ENCODE measurements at regions not wholly inside any gene's neighbourhood (a gene's known extent, or its start where the extent isn't known, plus 50 kb on each side); places are given as distances from the start of the nearest gene placed in this dataset.

DNA sequence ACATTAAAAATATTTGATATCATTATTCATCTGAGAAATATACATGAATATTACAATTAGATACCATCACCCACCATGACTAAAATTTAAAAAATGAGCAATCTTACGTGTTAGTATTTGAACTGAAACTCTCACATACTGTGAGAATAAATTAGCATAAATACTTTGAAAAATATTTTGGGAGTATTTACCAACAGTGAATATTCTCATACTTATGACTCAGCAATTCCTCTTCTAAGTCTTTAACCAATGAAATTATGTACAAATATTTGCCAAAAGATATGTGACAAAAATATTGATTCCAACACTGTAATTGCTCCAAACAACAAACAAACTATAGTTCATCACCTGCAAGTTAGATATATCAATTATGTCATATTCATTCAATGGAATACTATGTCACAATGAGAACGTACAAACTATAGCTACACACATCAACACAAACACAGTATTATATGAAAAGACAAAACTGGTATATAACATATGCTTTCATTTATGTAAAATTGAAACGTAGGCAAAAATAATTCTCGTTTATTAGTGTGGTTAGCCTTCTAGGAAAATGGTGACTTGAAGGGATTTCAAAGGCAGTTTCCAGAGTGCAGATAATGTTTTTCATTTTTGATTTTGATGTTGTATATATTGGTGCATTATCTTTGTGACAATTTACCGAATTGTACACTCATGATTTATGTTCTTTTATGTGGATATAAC lies 742.2 kb downstream of the SLC16A7 start:
- DNase-seq (ENCODE audit: low read depth in 2 of 2) = no peak

DNA sequence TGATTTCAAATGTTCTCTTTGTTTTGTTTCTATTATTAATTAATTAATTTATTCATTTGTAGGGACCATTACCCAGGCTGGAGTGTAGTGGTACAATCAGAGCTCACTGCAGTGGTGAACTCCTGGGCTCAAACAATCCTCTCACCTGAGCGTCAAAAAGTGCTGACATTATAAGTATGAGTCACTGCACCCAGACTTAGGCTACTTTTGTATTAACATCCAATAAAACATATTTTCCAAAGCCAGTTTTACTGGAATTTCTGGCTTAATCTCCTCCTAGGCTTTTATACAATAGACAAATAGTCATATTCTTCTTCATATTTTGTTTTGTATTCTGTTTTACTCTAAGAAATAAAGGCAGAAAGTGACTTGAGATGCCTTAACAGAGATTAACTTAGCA lies 749.6 kb downstream of the SLC16A7 start:
- no peak for DNase-seq (ENCODE audit: low read depth in 2 of 2)

DNA sequence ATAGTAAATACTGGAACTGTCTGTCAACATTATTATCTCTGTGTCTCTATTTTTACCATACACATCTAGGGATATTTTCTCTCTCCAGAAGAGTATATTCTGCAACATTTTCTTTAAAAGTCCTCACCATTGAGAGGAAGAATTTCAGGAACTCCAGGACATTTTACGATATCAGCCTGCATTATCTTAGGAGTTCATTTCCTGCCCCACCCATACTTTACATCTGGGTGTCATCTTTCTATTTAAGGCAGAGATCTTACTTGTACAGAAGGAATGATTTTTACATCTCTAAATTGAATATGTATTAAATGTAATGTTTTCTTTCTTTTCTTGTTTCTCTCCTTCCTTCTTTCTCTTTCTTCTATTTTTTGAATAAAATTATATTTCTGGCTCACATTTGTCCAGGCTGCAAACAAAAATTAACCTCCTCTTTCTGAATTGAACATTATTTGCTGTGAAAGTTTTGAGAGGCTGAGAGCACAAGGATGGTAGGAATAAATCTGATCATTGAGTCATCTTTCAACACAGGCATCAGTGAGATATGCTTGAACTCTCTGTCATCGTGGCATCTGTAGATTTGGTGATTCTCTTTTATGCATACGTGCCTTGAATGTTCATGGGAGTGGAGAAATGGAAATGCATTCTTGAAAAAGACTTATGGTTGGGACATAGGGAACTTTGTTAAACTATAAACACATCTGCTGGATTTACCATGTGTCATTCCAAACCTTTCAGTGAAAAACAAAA lies 753.6 kb downstream of the SLC16A7 start:
- no peak for DNase-seq (ENCODE audit: low read depth in 2 of 2)

DNA sequence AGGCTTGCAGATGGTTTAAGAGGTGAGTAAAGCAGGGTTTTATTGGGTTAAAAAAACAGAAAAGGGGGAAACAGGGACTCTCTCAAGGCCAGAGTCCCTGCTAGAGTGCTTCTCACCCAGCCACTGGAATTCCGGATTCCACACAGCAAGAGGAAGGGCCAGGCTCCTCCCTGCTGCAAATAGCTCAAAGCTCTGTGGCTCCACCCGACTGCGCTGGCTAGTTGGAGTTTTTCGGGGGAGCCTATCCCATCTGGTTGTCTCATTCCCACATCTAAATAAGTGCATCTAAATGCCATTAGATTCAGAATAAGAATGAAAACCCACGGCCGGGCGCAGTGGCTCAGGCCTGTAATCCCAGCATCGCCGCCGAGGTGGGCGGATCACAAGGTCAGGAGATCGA lies 791.5 kb downstream of the SLC16A7 start:
- DNase-seq (ENCODE audit: low read depth in 2 of 2) = no peak

DNA sequence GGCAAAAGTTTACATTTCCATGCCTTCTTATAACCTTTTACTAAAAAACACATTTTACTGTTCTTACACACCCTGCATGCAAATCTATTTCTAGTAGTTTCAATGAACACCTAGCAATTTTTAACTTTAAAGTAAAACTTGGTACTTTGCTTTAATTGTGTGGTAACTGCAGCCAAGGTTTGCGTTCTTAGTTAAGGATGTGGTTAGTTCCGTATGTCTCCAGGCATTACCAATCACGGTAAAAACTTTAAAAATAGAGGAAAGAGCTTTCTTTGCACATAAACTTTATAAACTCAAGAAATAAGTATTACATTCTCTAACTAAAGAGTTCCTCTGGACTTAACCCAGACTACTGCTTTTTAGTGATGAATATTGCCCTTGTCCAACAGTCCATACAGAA lies 795.2 kb downstream of the SLC16A7 start:
- no peak for DNase-seq (ENCODE audit: low read depth in 2 of 2)

DNA sequence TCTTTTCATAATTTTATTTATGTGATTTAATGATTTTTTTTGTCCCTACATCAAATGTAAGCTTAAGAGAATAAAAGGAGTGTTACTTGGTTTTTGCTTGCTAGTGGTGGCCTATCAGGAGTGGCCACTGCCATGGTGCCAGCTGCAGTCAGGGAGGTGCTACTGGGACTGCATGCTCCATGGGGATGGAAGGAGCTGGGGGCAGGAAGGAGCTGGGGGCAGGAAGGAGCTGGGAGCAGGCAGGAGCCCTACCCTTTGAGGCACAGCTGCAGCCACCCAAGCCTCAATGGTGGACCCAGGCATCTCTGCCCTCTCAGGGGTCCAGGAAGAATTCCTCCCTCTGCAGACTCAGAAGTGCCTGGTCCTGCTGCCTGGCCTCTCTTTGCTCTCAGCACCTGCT lies 796.0 kb downstream of the SLC16A7 start:
- DNase-seq (ENCODE audit: low read depth in 2 of 2) = no peak

DNA sequence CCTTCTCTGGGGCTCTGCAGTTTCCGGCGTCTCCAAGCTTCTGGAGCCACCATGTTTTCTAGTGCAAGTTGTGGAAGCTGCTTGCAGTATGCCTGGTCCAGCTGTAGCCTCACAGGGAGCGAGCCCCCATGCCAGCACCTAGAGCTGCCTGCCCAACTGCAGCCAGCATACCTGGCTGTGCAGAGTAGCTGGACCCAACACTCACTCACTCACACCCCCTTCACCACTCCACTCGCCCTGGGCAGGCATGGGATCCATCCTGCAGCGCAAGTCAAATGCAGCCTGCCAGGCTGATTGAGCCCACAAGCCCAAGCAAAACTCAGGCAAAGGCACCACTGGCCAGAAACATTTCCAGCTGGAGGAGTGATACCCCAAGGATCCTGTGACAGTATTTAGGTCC lies 797.3 kb downstream of the SLC16A7 start:
- no peak for DNase-seq (ENCODE audit: low read depth in 2 of 2)

DNA sequence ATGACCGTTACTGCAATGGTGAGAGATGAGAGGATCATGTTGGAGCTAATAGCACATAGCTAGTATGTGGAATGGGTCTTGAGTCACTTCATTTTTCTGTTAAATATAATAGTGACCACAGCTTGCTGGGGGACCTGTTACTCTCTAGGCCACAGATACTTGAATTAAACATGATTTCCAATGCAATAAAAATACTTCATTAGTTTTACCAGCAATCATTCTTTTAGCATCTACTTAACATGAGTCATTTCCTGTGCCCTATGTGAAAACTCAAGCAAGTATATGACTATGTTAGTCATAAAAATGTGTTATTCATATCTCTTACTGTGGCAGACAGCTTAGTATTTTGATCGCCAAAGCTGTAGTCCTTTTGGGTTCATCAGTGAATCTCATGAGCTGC lies 798.8 kb downstream of the SLC16A7 start:
- no peak for DNase-seq (ENCODE audit: low read depth in 2 of 2)

DNA sequence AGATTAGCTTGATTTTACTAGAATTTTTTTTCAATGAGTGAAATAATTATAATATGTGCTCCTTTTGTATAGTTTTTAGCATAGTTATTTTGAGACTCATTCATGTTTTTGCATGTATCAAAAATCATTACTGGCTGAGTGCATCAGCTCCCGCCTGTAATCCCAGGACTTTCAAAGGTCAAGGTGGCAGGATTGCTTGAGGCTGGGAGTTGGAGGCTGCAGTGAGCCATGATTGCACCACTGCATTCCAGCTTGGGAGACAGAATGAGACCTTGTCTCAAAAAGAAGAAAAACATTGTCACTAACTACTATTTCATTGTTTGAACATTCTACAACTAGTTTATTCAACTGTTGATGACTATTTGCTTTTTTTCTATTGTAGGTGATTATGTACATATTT lies 802.7 kb downstream of the SLC16A7 start:
- no peak for DNase-seq (ENCODE audit: low read depth in 2 of 2)

DNA sequence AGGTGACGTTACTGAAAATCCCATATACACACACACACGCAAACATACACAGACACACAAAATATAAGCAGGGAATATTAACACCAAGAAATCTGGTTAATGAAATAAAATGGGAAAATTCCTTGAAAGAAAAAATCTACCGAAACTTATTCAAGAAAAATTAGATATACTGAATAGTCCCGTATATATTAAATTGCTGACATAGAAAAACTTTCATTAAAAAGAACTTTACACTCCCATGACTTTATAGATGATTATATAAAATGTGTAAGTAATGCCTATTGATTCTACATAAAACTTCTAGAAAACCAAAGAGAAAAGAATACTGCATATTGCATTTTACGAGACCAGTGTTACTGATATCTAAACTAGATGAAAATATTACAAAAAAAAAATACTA lies 803.2 kb downstream of the SLC16A7 start:
- DNase-seq (ENCODE audit: low read depth in 2 of 2) = no peak

DNA sequence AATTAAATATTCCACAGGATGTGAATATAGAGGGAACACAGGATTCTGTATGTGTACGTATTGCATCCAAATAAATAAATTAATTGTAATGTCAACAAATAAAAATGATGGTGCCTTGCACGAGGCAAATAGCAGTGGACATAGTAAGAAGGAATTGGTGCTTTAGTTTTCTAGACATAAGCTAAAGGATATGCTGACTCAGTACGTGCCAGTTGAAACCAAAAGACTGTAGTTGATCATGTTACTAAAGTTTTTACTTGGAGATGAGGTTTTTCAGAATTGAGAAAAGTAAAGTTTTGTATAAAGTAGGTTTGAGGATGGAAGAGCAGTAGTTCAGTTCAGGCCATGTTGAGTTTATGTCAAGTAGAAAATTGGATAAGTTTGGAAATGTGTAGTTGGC lies 807.2 kb downstream of the SLC16A7 start:
- DNase-seq (ENCODE audit: low read depth in 2 of 2) = no peak

DNA sequence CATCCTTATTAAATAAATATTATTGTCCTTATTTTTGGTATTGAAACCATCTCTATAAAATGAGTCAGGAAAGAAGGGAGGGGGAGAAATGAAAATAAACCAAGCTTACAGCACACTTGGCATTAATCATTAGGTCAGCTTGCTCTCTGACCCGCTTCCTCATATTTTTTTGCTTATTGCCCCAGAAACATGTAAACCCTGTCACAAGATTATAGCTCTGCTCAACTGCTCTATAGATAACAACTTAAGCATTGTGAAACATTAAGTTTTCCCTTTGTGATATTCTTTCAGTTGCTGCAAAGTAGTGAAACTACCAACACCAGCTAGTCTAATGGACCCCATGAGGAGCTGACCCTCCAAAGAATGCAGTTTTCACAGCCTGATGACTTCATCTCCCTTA lies 819.5 kb downstream of the SLC16A7 start:
- no peak for DNase-seq (ENCODE audit: low read depth in 2 of 2)

DNA sequence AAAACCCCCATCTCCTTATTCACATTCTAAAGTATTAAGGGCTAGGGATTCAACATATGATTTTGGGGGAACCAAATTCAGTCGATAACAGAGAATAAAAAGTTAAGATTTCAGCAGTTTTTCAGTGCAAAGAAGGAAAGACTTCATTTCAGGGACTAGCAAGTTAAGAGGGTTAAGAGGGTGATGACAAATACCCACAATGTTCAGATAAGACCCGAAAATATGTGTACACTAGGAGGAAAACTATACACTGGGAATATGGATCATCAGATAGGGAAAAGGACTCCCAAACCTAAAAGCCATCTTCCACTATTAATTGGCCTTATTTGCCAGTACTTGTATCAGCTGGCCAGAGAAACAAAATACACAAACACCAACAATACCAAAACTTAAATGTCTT lies 824.2 kb downstream of the SLC16A7 start:
- DNase-seq (ENCODE audit: low read depth in 2 of 2) = no peak

DNA sequence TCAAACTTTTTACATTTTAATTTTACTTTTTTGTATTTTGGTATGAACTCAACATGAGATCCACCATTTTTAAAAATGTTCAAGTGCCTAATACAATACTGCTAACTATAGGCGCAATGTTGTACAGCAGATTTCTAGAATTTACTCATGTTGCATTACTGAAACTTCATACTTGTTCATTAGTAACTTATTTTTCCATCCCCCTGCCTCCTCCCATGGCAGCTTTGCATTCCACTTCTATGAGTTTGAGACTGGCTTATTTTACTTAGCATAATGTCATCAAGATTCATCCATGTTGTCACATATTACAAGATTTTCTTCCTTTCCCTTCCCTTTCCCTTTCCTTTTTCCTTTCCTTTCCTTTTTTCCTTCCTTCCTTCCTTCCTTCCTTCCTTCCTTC lies 825.9 kb downstream of the SLC16A7 start:
- no peak for DNase-seq (ENCODE audit: low read depth in 2 of 2)

DNA sequence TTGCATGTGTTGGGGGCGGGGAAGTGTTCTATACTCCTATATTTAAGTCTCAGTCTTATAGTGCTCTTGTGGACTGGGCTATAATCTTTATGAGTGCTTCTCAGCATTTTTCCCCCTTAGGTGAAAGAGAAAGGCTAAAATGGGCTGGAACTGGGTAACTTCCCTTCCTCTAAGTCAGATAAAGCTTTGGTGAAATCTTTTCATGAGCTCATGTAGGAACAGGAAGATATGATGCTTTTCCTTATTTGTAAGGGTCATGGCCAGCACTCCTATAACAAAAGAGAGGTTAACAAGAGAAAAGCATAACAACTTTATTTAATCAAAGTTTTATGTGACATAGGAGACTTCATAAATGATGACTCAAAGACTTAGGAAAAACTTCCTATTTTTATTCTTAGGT lies 841.5 kb downstream of the SLC16A7 start:
- DNase-seq (ENCODE audit: low read depth in 2 of 2) = no peak

DNA sequence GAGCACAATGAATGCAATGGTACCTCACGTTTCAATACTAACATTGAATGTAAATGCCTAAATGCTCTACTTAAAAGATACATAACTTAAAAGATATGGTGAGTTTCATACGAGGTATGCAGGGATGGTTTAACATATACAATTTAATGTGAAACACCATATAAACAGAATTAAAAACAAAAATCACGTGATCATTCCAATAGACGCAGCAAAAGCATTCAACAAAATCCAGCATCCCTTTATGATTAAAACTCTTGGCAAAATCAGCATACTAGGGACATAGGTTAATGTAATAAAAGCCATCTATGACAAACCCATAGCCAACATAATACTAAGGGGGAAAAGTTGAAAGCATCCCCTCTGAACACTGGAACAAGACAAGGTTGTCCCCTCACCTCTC lies 845.7 kb downstream of the SLC16A7 start:
- no peak for DNase-seq (ENCODE audit: low read depth in 2 of 2)

DNA sequence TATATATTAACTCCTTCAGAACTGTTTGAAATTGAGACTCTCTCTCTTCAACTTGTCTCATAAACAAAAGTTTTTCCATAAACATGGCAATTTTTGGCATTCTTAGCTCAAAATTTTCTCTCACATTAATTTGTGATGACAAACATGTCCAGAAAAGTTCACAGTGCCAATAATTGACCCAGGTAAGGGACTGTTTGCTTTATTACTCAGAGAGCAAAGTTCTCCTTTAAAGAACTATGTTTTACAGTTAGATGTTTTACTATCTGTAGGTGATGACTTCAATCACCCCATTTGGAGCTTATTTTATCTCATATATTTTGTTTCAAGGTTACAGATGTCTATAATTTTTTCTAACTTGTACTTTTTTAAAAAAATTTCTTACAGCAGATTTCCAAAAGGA lies 855.6 kb downstream of the SLC16A7 start:
- DNase-seq (ENCODE audit: low read depth in 2 of 2) = no peak

DNA sequence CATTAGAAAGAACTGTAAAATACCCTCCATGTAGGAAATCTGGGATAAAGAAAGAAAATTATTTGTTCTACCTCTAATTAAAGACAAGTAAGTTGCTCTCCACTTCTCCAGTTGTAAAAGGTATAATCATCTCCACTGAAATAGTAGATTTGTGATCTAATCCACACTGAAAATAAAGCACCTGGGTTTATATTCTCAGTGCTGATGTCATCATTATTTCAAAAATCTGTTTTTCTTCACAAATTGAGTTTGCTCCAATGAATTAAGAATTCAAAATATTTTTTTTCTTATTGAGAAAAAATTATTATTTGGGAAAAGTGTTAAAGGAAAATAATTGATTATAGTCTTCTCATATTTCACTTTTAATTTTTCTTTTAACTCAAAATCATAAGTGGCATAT lies 869.2 kb downstream of the SLC16A7 start:
- DNase-seq (ENCODE audit: low read depth in 2 of 2) = no peak

DNA sequence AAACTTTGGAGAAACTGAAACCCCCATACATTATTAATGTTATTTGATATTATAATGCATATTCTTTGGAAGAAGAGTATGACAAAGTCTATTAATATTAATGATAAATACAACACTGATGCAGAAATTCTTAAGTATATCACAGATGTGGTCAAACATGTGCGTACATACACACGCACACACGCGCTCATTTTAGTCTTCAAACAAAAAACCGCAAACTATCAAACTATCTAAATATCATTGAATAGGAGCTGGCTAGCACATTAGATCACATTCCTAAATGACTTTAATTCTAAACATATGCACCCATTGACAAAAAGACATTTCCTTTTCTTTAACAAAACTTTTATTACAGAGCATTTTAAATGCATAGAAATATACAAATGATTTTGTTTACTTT lies 872.7 kb downstream of the SLC16A7 start:
- no peak for DNase-seq (ENCODE audit: low read depth in 2 of 2)

DNA sequence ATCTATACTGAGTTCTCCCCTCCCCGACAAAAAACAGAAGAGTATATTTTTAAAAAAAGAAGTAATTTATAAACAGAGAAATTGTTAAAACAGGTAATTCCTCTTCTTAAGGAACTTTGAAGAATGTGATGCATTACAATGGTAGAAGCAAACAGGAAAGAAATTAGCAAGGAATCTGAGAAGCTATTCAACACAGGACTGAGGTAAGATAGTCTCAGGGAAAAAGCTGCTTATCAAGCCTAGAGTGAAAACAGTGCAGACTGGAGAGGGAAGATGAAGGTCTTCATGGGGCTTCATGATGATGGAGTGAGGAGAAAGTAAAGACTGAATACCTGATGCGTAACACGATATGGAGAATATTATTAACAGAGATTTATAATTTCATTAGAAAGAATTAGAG lies 880.0 kb downstream of the SLC16A7 start:
- no peak for DNase-seq (ENCODE audit: low read depth in 2 of 2)

DNA sequence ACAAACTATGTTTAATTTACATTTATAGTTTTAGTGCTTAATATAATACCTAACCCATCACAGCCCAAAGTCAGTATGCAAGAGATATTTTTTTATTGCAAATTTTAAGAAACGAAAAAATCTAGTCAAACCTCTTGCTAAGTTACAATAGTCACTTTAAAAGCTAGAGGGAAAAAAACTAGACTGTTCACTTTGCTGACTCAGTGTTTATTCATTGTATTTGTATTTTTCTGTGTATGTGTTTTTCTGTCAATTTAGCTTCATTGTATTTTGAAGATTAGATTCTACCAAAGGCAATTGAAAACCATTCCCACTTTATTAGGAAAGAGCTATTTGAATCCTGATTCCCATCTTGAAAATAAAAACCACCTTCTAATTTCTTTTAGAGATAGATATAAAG lies 891.5 kb downstream of the SLC16A7 start:
- no peak for DNase-seq (ENCODE audit: low read depth in 2 of 2)

DNA sequence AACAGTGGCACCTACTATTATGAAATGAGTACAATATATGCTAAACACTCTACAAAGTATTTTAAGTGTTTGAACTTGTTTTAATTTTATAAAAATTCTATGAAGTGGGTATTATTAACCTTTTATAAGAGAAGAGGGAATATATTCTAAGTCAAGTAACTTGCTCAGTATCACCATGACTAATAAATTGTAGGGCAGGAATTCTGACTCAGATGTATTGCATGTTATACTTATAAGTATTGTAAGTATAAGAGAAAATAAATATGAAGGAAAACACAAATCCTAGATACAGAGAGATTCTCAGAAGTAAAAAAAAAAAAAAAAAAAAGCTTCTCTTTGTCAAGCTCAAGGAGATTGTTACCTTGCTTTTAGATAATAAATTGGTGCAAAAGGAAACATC lies 893.2 kb downstream of the SLC16A7 start:
- no peak for DNase-seq (ENCODE audit: low read depth in 2 of 2)

DNA sequence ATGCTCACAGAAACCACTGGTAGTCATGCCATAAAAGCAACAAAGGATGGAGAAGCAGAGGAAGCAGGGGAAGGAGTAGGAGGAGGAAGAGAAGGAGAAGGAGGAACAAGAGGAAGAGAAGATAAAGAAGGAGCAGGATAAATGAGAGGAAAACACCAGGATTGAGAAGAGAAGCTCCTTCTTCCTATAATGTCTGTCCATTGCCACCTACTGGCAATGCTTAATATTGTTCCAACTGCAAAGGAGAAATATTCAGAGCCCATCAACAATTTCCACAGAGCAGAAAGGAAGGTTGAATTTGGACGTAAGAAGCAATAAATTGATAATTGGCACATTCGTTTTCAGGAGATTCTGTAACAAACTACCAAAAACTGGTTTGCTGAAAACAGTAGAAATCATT lies 898.4 kb downstream of the SLC16A7 start:
- DNase-seq (ENCODE audit: low read depth in 2 of 2) = no peak

DNA sequence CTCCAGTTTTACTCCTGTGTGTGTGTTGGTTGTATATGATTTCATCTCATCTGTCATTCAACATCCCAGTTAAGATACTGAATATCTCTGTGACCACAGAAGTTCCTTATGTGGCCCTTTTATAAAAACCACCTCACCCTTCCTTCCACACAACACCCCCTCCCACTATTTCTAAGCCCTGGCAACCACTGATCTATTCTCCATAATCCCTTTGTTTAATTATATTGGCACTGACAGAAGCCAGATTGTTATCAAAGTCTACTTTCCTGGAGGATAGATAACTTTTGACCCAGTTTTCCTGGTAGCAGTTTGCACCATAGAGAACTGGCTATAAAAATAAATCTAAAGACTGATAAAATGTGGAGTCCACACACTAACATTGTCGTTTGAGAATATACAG lies 902.8 kb downstream of the SLC16A7 start:
- DNase-seq (ENCODE audit: low read depth in 2 of 2) = no peak

Data from stimulated activated CD4-positive, alpha-beta T cell treated with anti-CD3 and anti-CD28 coated beads, Interleukin-1b, Interleukin-23, amount 100 ng/mL, for 1 hour (primary cell).